ENCODE measurements at regions not wholly inside any gene's neighbourhood (a gene's known extent, or its start where the extent isn't known, plus 50 kb on each side); places are given as distances from the start of the nearest gene placed in this dataset.

DNA sequence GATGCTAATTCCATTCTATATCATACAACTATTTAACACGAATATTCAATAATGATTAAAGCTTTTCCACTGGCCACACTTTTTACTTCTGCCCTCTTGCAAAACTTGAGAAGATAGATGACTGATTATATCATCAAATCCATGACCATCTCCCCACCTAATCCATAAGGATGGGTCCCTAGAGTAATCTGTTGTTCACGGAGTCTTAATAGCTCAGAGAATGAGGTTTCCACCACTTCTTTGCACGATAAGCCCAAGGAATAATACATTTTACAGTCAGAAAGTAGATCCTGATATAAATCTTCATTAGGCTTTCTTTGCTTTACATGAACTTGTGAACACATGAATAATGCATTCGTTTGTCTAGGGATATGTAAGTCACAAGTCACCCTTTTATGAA, 527.2 kb downstream of the GALC start:
- H2BK5ac ChIP-seq (ENCODE audit: low read depth, low read length, poor library complexity, severe bottlenecking) = no peak overlapping the region
- H3K4me2 ChIP-seq (ENCODE audit: low read depth, low read length) = no peak overlapping the region
- H3K36me3 ChIP-seq (ENCODE audit: control insufficient read depth, insufficient read depth, low read length) = no peaks in the 10 kb centered on the region
- H4K20me1 ChIP-seq (ENCODE audit: insufficient read depth, low read length) = no peaks in the 10 kb centered on the region
- no peak for DNase-seq
- no peak overlapping the region for H2BK120ac ChIP-seq (ENCODE audit: low read depth, low read length)
- H3K9ac ChIP-seq (ENCODE audit: low read depth, low read length) = no peak overlapping the region
- BruUV-seq (replicated peaks) = no TSS peak
- dilution Hi-C loops (cut with HindIII; ENCODE audit: low sequenced_read_pairs, unreplicated experiment) = no loop called here
- CTCF ChIA-PET = no interaction called here
- no peaks in the 10 kb centered on the region for H3K4me1 ChIP-seq (ENCODE audit: control insufficient read depth, insufficient read depth, low read length)
- H2AK5ac ChIP-seq (ENCODE audit: low read depth, low read length) = no peak overlapping the region
- H4K8ac ChIP-seq (ENCODE audit: low read depth in 2 of 2, low read length in 2 of 2) = no peak overlapping the region
- H2AFZ ChIP-seq (replicated peaks; ENCODE audit: low read length, poor library complexity) = no peak overlapping the region
- H3K4me3 ChIP-seq (ENCODE audit: insufficient read depth, low read depth, low read length) = no peak overlapping the region
- in situ Hi-C loops (cut with MboI; ENCODE audit: low sequenced_read_pairs) = no loop called here
- H3K14ac ChIP-seq (replicated peaks; ENCODE audit: low read depth, low read length) = no peak overlapping the region
- H3K79me1 ChIP-seq (ENCODE audit: low read depth in 1 of 2, low read length in 2 of 2) = no peaks in the 10 kb centered on the region
- no peak overlapping the region for H3K56ac ChIP-seq (ENCODE audit: extremely low read depth, insufficient read depth, low read length)
- no peak overlapping the region for H3K4ac ChIP-seq (ENCODE audit: low read depth, low read length)
- no peak overlapping the region for H3K23ac ChIP-seq (ENCODE audit: low read depth, low read length)
- TF ChIP-seq BHLHE40 (IDR thresholded peaks at IDR 0.05; ENCODE audit: low read depth, low read length) (no peak), RAD21 (IDR thresholded peaks at IDR 0.05; ENCODE audit: low read length) (no peak), FOS (IDR thresholded peaks at IDR 0.05; ENCODE audit: low read depth, low read length) (no peak), POLR2A (IDR thresholded peaks at IDR 0.05; ENCODE audit: low read depth, low read length) (no peak)
- ATAC-seq (ENCODE audit: low read depth) = no peak
- WGBS, 2 experiments (ENCODE audit: extremely low coverage in 2 of 2, insufficient read length in 1 of 2) = no CpG with 5 or more reads among the region's 4 CpGs
- H3K27ac ChIP-seq (ENCODE audit: insufficient read depth, low read length) = no peak overlapping the region
- no peaks in the 10 kb centered on the region; the same call in 1 of the 2 replicates for H3K9me3 ChIP-seq (ENCODE audit: control insufficient read depth, insufficient read depth, low read length)
- no peak overlapping the region for H4K5ac ChIP-seq (ENCODE audit: low read depth, low read length)
- H3K27me3 ChIP-seq (ENCODE audit: control insufficient read depth, insufficient read depth, low read length) = no peaks in the 10 kb centered on the region
- intact Hi-C loops (cut with micrococcal nuclease) = no loop called here
- no peaks in the 10 kb centered on the region for H3K9me1 ChIP-seq (ENCODE audit: insufficient read depth, low read length)
- no peak overlapping the region for H2AK9ac ChIP-seq (replicated peaks; ENCODE audit: low read depth, low read length, poor library complexity)
- POLR2A ChIA-PET (ENCODE audit: unreplicated experiment) = no interaction called here
- no peak overlapping the region for H4K91ac ChIP-seq (ENCODE audit: insufficient read depth, low read depth, low read length)
- H2BK15ac ChIP-seq (ENCODE audit: low read depth, low read length) = no peak overlapping the region
- H2BK20ac ChIP-seq (ENCODE audit: low read depth, low read length) = no peak overlapping the region
- no peak overlapping the region for H3K18ac ChIP-seq (ENCODE audit: low read depth, low read length)

Measured in IMR-90 (cell line).